ENCODE measurements at regions not wholly inside any gene's neighbourhood (a gene's known extent, or its start where the extent isn't known, plus 50 kb on each side); places are given as distances from the start of the nearest gene placed in this dataset.

DNA sequence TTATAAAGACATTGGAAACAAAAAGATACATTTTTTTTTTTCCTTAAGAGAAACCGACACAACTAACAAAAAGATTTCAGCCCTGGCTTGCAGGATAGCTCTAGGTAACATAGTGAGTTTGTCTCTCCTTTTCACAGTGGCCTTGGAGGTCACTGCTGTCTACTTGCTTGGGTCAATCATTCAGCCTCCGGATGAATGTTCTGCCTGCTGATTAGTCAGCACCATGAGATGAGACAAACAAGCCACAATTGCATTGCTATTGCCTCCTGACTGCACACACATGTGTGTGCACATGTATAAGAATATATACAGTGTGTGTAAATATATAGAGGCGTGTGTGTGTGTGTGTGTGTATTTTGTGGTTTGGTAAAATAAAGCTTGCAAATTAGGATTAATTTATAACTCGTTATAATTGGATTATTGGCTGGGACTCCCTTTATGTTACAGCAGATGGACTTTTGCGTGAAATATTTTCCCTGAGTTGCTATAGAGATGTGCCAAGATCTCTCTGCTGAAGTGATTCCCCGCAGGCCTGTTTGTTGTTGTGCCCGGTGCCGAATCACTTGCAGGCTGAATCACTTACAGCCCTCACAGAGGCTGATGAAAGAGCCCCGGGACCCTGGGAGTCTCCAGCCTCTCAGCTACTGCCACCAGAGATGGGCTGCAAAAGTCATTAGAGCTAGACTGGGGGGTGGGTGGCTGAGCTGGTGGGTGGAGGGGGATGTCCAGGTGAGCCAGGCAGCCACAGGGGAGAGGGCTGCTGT is 161.2 kb downstream of the FGF18 start:
- TF ChIP-seq EZH2 (IDR thresholded peaks at IDR 0.05; ENCODE audit: borderline replicate concordance, insufficient read depth, low read depth, low read length, poor library complexity, severe bottlenecking) = no peak
- TF ChIP-seq, protein P1, sequence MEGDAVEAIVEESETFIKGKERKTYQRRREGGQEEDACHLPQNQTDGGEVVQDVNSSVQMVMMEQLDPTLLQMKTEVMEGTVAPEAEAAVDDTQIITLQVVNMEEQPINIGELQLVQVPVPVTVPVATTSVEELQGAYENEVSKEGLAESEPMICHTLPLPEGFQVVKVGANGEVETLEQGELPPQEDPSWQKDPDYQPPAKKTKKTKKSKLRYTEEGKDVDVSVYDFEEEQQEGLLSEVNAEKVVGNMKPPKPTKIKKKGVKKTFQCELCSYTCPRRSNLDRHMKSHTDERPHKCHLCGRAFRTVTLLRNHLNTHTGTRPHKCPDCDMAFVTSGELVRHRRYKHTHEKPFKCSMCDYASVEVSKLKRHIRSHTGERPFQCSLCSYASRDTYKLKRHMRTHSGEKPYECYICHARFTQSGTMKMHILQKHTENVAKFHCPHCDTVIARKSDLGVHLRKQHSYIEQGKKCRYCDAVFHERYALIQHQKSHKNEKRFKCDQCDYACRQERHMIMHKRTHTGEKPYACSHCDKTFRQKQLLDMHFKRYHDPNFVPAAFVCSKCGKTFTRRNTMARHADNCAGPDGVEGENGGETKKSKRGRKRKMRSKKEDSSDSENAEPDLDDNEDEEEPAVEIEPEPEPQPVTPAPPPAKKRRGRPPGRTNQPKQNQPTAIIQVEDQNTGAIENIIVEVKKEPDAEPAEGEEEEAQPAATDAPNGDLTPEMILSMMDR (IDR thresholded peaks at IDR 0.05) = no peak
